Transverse colon (tissue), 4 donors: ENCODE measurements at regions not wholly inside any gene's neighbourhood (a gene's known extent, or its start where the extent isn't known, plus 50 kb on each side); places are given as distances from the start of the nearest gene placed in this dataset.

Source experiments
- CTCF ChIP-seq, 5 experiments: fragments of 200-600 bp in 3 of 5; fragments of 450-650 bp in 2 of 5; sonication (generic) in 3 of 5; IDR thresholded peaks; 1 replicate in 2 of 5; 2 replicates in 3 of 5; pipeline ENCODE4 v1.5.1; 2016 to 2017; ENCODE audit warnings: antibody characterized with exemption in 5 of 5, inconsistent platforms in 3 of 5, mild to moderate bottlenecking in 2 of 5, moderate library complexity in 1 of 5
- EP300 ChIP-seq: sonication (generic); formaldehyde crosslinking; IDR thresholded peaks from one replicate; pipeline ENCODE4 v1.6.1; 2017; ENCODE audit warnings: antibody characterized with exemption, low read depth
- POLR2A ChIP-seq: fragments of 450-650 bp; IDR thresholded peaks from one replicate; pipeline ENCODE4 v1.6.1; 2016; ENCODE audit warnings: antibody characterized with exemption, mild to moderate bottlenecking, moderate library complexity
- POLR2AphosphoS5 ChIP-seq, 3 donors: sonication (generic); formaldehyde crosslinking; IDR thresholded peaks; one replicate each; pipeline ENCODE4 v1.6.1; 2016; ENCODE audit warnings: antibody characterized with exemption in 3 of 3

GRCh38 chr4:134634301-134634700 lies 432.7 kb upstream of the PABPC4L start:
- TF ChIP-seq POLR2A (no peak), POLR2AphosphoS5 (IDR thresholded peaks at IDR 0.05) (no peak), CTCF (IDR thresholded peaks at IDR 0.05) (no peak), EP300 (no peak)
